GM21529 (cell line): ENCODE measurements at regions not wholly inside any gene's neighbourhood (a gene's known extent, or its start where the extent isn't known, plus 50 kb on each side); places are given as distances from the start of the nearest gene placed in this dataset.
"Not testable (repeated sequence)": the region's sequence is repeated elsewhere in the genome, so short reads cannot be mapped to it uniquely, and the experiment has no call there.

ENCODE experiments used
- ATAC-seq: cut with Tn5 transposase; IDR thresholded peaks from one replicate; pipeline ENCODE4 v1.9.1; 2021; ENCODE audit not compliant: unreplicated experiment

DNA sequence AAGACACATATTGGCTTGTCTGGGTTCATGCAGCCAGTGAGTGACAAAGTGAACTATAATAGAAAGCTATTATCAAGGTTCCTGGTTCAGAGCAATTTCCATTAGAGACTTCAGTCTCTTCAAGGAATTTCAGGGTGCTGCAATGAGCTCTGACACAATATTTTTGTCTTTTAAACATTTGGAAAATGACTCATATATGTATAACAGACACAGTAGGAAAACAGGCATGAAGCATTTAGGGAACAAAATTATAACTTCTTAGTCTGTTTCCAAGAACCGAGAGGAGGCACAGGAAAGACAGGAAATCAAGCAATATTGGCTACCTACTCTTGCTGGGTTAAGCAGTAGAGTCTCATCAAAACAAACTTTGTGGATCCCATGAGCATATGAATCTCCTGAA lies 170.4 kb downstream of the PTPRC start:
- ATAC-seq: no peak

DNA sequence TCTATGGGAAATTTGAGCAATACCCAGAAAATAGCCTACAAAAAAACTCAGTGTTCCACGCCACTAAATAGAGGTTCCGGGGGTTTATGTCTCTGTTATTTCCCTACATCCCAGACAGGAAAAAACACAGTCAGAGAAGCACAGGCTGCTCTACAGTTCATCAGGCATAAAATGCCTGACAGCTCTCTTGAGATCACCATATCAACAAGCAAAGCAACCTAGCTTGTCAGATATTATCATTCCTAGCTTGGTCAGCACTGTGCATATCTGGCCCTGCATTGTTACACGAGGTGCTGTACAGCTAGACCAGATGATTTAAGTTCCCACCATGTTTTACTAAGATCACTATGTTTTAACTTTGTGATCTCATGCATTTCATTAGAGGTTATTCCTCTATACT lies 172.6 kb downstream of the PTPRC start:
- no peak for ATAC-seq

DNA sequence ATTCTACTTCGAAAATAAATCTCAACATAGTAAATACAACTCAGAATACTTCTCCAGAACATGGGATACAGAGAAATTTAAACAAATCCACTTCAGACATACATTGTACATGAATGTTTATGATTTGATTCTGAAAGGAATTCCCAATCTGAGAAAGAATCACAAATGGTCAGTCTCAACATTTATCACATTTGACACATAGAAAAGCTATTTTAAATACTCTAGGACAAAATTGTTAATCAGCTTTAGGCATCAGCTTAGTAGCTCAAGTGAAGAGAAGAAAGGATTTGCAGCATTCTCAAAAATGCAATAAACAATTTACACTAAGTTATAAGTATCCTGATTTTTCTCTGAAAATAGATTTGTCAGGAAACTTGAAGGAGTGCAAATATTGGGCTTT lies 184.8 kb downstream of the PTPRC start:
- ATAC-seq: no peak

DNA sequence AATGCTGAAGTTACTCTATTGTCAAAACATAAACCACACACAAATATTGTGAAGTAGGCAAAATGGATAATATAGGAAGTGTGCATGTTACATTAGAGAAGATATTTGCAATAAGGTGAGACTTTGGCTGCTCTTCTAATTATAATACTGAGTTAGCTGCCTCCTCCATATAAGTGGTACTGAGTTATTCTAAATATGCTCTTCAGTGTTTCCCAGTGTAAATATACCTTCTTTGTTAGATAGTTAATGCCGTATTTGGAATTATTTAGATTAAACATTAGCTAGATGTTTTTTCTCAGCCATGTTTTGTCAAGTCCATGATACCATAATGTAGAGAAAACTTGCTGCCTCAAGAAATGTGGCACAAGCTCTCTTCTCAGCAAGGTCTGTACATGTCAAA lies 186.4 kb downstream of the PTPRC start:
- no peak for ATAC-seq

DNA sequence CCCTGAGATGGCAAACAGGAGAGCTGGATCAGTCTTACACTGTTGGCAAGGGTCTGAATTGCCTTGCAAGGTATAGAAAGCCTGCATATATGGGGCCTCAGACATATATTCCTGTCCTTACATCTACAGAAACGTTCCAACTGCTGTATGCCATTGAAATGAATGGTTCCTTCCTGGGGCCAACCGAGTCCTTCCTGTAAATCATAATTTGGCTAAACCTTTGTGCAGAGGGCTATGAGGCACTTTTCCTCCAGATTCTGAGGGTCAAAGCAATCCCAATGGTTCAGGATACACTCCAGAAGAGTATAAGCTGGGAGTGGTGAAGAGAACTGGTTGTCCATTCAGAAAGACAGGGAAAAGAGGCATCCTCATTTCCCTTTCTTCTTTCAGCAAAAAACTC lies 190.5 kb downstream of the PTPRC start:
- no peak for ATAC-seq

DNA sequence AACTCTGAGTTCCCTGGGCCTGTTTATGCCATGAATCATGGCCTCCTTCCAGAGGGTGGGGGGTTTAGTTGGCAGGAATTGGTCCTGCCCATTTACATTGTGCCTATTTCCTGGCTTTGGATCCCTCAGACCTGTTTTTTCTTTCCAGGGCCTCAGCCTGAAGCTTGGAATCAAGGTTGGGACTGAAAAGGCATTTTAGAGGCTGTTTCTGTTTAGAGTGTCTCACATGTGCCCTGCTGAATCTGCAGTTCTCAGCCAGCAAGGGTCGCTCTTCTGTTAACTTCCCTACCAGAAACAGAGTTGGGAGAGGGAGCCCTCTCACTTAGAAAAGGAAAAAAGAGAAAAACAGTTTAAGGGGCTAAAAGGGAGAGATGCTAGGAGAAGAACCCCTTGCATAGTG lies 191.1 kb downstream of the PTPRC start:
- ATAC-seq: no peak

DNA sequence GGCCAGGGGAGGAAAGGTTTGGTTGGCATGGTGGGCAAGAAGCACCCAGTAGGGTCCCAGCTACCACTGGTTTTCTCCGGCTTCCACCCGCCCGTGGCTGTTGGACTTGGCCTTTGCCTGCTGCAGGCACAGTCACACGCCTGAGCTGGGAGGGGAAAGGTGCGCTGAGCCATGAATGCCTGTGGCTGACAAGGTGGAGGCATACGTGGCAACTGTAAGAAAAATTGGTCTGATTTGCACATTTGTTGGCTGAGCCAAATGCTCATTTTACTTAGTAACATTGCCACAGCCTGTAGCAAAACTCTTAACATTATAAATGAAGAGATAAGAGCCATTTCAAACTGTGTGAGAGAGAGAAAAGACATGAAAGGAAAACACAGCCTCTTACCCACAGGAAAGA lies 191.6 kb downstream of the PTPRC start:
- no peak for ATAC-seq

DNA sequence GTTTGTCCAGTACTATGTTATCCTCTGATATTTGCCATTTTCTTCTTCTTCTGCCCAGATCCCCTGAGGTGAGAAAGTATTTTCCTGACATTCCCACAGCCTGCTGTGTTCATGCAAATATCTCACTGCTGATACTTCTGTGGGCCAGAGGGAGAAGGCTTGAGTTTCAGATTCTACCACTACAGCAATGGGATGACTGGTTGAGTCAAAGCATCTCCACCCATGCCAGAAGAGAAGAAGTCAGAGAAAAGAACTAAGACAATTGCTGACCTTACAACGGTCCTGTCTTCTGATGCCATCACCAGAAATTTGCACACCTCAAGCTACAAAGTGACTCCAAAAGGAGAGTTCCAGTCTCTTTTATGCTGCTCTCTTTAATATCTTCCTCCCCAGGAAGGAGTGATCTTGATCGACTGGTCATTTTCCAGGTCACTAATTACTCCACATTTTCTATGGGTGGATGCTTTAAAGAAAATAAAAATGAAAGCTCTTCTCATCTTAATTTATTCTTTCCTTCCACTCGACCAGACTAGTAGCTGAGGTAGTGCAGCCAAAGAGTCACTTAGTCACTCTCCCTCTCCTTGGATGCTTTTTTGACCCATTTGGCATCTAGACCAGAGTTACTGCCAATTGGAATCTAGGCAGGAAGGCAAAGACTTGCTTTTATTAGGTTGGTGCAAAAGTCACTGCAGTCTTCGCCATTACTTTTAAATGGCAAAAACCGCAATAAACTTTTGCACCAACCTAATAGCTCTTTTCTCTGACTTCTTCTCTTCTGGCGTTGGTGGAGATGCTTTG lies 195.1 kb downstream of the PTPRC start:
- ATAC-seq: no peak

DNA sequence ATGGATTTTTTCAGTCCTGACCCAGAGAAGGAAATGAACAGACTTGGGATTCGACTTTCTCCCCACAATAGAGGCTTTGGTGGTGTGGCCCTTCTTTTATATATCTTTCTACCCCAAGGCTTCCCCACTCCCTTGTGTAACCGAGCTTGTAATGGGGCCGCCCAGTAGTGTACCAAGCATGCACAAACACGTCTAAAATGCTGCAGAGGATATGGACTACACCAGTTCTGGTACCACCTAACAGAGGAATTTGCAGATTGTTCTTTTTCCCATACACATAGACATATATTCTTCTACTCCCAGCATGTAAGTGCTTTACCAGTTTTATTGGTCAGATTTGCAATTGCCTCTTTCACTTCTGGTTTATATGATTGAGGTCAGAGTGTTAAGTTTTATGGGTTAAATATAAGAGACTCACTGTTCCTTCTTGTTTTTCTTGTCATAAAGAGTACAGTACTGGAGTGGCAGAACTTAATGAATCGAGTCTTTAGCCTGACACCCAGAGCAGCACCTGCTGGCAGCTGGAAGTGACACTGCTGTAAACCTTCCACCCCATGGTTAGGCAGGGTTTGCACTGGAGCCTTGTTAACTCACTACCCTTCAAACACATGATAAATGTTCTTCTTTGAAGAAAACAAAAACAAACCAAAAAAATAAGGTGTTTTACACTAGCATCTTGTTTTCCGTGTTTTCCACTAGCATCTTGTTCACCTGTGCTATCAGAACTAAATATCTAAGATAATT lies 198.6 kb downstream of the PTPRC start:
- ATAC-seq: no peak

DNA sequence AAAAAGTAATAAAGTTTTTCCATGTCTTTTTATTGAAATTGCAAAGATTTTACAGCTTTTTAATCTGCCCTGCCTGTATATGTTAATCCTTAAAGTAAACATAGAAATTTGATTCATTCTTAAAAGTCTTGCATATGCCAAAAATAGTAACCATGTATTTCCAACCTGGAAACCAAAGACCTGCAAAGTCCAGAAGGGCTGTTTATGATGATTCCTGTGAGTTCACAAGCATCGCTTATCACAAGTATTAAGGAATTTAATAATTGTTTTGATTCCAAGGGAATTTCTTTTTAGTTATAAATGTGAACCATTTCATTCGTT lies 199.1 kb downstream of the PTPRC start:
- ATAC-seq: no peak

DNA sequence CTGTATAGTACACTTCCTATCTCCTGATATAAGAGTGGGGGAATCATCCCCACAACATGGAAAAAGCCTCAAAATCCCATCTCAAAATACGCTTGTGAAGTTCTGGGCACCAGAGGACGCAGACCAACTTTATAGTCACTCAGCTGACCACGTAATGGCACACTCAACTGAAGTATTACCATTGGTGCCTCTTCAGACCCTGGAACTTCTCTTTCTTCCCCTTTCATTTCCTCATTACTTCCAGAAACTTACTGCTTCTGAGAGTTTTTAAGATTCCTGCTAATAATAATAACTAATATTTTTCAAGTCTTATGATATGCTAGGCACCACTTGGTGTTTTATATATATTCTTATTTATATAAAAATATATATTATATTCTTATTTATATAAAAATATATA lies 202.6 kb downstream of the PTPRC start:
- ATAC-seq: no peak

DNA sequence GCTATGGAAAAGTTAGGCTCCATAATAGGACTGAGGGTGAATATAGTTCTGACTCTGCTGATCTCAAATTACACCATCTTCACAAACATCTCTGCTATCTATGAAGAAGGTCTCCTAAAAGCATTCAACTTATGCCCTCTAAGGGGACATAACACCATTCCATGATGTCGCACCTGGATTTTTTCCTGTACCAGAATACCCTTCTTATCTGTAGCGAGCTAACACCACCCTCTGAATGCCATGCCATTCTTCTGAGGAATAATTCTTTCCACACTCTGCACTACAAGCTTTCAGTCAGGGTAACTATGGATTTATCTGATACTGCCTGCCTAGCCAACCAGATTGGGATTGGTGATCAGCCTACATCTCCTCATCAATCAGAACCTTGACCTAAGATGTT lies 203.8 kb downstream of the PTPRC start:
- ATAC-seq: no peak

DNA sequence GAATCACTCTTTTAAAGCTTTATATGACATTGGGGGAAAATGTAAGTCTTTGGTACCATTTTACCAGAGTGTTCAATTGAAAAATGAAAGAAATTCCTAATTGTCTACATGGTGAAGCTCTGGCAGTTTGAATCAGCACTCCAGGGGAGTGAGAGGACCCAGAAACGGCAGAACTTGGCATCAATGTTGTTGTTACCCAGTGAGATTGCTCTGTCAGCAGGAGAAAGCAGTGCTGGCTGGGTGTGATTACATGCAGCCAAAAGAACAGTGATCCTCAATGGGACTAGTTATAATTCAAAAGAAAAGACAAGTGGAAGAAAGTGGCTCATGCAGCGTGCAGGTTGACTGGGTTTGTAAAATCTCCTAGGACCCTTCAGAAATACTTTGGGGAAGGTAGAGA lies 206.4 kb downstream of the PTPRC start:
- ATAC-seq: no peak

DNA sequence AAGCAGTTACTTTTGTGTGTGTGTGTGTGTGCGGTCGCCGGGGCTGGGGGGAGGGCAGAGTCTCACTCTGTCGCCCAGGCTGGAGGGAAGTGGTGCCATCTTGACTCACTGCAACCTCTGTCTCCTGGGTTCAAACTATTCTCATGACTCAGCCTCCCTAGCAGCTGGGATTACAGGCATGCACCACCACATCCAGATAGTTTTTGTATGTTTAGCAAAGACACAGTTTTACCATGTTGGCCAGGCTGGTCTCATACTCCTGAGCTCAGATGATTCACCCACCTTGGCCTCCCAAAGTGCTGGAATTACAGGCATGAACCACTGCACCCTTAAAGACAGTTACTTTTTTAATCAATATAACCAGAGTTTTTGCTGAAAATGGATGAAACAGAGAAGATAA lies 207.0 kb downstream of the PTPRC start:
- ATAC-seq: no peak

DNA sequence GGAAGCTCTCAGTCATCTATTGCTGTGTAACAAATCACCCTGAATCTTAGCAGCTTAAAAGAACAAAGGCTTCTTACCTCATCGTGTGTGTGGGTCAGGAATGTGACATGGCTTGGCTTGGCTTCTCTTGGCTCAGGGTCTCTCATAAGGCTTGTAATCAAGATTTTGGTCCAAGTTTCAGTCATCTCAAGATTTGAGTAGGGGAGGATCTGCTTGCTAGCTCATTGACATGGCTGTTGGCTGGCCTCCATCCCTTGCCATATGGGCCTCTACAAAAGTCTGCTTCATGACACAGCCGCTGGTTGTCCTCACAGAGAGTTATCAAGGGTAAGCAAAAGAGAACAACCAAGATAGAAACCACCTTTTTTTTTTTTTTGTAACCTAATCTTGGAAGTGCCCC lies 207.7 kb downstream of the PTPRC start:
- no peak for ATAC-seq

DNA sequence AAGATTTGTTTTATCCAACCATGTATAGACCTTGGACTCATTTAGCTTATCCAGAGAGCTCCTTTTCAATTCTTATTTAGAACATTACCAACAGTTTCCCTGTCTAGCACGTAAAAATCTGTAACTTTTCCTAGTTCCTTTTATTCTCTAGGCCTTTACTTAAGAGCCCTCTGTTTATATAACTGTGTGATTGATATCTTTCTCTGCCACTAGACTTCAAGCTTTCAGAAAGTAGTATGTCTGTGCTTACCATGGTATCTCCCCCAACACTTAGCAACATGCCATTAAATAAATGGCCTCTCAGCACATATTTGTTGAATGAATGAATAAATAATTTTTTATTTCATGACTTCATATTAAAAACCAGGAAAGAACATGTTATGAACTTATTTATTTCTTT lies 209.4 kb downstream of the PTPRC start:
- no peak for ATAC-seq

DNA sequence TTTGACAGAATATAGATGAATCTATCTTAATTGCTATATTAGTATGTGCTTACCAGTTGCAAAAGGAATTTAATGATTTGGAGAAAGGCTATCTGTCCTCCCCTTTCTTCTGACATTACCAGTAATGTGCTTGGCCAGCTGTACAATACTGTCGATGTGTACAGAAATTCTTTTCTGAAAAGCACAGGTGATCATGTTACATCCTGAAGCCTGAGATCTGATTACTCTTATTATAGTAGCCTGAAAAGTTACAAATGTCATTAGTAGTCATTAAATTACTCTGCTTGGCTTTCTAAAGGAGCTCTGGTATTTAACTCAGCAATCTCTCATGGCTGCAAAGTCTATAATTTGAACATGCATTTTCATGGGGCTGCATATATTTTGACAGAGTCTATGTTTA lies 209.8 kb downstream of the PTPRC start:
- ATAC-seq: no peak

DNA sequence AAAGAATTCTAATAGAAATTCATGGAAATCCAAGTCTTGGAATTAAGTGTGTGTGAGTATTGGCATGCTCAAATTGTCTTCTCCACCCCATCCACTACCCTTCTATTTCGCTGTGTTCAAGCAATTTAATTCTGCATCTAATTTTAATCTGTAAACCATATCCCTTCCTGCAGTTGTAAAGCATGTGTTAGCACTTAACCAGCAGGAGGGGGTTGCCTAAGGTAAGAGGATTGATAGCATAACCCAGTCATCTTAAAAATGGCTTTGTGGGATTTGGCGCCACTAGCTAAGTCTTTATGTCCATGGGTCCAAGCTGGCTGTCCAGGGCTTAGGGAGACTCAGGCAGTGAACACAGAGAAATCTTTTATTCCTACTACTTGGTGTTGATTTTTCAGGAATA lies 210.3 kb downstream of the PTPRC start:
- no peak for ATAC-seq

DNA sequence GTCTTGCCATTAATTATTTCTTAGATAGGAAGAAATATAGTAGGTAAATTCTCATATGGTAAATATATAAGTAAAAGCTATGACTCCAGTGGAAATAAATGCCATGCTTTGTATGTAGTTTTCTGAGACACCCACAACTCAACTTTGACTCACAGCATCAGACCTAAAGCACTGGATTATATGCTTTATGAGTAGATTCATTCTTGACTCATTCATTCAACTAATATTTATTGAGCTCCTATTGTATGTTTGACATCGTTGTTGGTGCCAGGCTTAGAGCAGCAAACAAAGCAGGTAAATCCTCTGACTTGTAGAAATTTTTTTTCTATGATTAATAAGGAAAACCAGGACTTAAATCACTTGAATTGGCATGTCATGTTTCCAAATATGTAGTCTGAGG lies 211.4 kb downstream of the PTPRC start:
- no peak for ATAC-seq

DNA sequence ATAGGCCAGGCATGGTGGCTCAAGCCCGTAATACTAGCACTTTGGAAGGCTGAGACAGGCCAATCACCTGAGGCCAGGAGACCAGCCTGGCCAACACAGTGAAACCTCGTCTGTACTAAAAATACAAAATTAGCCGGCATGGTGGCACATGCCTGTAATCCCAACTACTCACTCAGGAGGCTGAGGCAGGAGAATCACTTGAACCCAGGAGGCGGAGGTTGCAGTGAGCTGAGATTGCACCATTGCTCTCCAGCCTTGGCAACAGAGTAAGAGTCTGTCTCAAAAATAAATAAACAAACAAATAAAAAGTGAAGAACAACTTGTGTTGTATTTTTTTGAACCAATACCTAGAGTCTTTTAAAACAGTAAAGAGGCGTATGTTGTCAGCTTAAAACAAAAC lies 212.1 kb downstream of the PTPRC start:
- ATAC-seq: not testable (repeated sequence)

DNA sequence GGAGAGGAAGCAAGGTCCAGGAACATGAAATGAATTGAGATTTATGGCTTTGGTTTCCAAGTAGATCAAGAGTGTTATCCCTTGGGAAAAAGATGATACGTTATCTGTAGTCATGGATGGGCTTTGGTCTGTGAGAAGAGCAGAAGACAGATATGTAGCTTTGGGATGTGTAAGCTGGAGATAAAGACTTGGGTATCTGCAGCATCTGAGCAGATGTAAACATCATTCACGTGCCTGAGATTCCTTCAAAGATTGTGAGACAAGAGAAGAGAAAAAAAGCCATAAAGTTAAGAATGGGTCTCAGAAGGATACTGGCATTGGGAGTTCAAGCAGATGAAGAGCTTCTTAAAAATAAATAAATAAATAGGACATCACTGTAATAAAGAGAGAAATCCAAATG lies 217.8 kb downstream of the PTPRC start:
- no peak for ATAC-seq

DNA sequence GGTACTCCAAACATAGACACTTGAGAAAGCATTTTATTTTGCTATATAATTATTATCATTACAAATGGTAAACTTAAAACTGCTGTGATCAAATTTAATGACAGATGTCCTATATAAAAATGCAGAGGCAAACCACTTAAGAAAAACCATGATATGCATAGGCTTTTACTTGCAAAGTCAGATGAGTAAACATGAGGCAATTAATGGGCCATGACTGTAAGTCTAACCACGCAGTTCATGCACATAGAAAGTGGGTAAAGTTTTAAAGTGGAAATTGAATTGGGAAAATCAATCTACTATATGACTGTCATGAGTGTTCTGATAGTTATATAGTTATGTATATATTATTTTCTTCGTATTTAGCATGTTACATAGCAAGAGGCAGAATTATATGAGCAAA lies 219.2 kb downstream of the PTPRC start:
- ATAC-seq: no peak

DNA sequence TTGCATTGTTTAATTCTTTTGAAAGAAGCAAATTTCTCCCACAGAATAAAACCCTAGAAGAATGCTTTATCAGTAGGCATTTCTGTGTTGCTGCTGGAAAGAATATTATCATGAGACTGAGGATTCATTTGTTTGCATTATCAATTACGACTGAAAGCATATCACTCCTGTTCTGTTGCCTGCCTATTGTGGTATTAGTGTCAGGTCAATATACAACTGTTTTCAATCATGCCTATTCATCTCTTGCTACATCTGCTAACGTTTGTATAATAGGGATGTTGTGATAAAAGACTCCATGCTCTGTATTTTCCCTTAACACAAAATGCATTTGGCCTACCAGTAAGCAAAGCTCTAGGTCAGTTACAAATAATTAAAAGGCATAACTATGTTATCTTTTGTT lies 221.5 kb downstream of the PTPRC start:
- no peak for ATAC-seq
